ENCODE measurements at regions not wholly inside any gene's neighbourhood (a gene's known extent, or its start where the extent isn't known, plus 50 kb on each side); places are given as distances from the start of the nearest gene placed in this dataset.
A peak's percentile ranks its signal among the peaks of the same experiment; 100 is the strongest.

GRCh38 chr22:49721211-49721763, 106.4 kb downstream of the BRD1 start:
- Mint-ChIP-seq H3K36me3 (no peaks in the 10 kb centered on the region), H3K4me1 (peaks cover 5 to 6% (median 5%) of the 10 kb centered on the region in 3 donors), H3K27me3 (peaks cover 11% of the 10 kb centered on the region), H3K4me3 (no peak overlapping the region), H3K27ac (no peak overlapping the region), H3K9me3 (no peaks in the 10 kb centered on the region)

GRCh38 chr22:49720279-49720959, 107.3 kb downstream of the BRD1 start:
- Mint-ChIP-seq H3K9me3 (no peaks in the 10 kb centered on the region), H3K36me3 (no peaks in the 10 kb centered on the region), H3K27ac (no peak overlapping the region), H3K4me3 (no peak overlapping the region), H3K4me1 (peaks cover 5 to 6% (median 5%) of the 10 kb centered on the region in 3 donors), H3K27me3 (peaks cover 6% of the 10 kb centered on the region)

- no peaks in the 10 kb centered on the region for H3K9me3 Mint-ChIP-seq
- H3K4me1 Mint-ChIP-seq: peaks cover 3 to 5% (median 4%) of the 10 kb centered on the region in 3 donors
- H3K27ac Mint-ChIP-seq: no peak overlapping the region
- no peaks in the 10 kb centered on the region for H3K36me3 Mint-ChIP-seq
- H3K27me3 Mint-ChIP-seq: peaks cover 6% of the 10 kb centered on the region
- H3K4me3 Mint-ChIP-seq: no peak overlapping the region
Observed at GRCh38 chr22:49719046-49719445, 108.6 kb downstream of the BRD1 start.

GRCh38 chr22:49718396-49718795, 109.3 kb downstream of the BRD1 start:
- Mint-ChIP-seq H3K27me3 (peaks cover 6% of the 10 kb centered on the region), H3K4me3 (no peak overlapping the region), H3K36me3 (no peaks in the 10 kb centered on the region), H3K4me1 (peaks cover 0 to 1% (median 0%) of the 10 kb centered on the region in 3 donors), H3K27ac (no peak overlapping the region), H3K9me3 (no peaks in the 10 kb centered on the region)

- Mint-ChIP-seq H3K9me3 (no peaks in the 10 kb centered on the region), H3K27me3 (peaks cover 11% of the 10 kb centered on the region), H3K4me3 (no peak overlapping the region), H3K36me3 (no peaks in the 10 kb centered on the region), H3K27ac (no peak overlapping the region), H3K4me1 (peaks cover 0 to 1% (median 0%) of the 10 kb centered on the region in 3 donors)
Observed at GRCh38 chr22:49717322-49717919, 110.3 kb downstream of the BRD1 start.

- Mint-ChIP-seq H3K36me3 (peaks cover 2% of the 10 kb centered on the region), H3K4me1 (peaks cover 0 to 1% (median 0%) of the 10 kb centered on the region in 3 donors), H3K27me3 (peaks cover 16% of the 10 kb centered on the region), H3K27ac (no peak overlapping the region), H3K4me3 (no peak overlapping the region), H3K9me3 (no peaks in the 10 kb centered on the region)
Observed at GRCh38 chr22:49716441-49716840, 111.2 kb downstream of the BRD1 start.

- Mint-ChIP-seq H3K4me3 (no peak overlapping the region), H3K9me3 (no peaks in the 10 kb centered on the region), H3K27ac (no peak overlapping the region), H3K4me1 (peaks cover 0 to 1% (median 0%) of the 10 kb centered on the region in 3 donors), H3K27me3 (peaks cover 22% of the 10 kb centered on the region), H3K36me3 (peaks cover 2% of the 10 kb centered on the region)
Observed at GRCh38 chr22:49715450-49715849, 112.2 kb downstream of the BRD1 start.

- H3K27me3 Mint-ChIP-seq: peaks cover 30% of the 10 kb centered on the region
- H3K27ac Mint-ChIP-seq: no peak overlapping the region
- H3K9me3 Mint-ChIP-seq: peaks cover 1 to 7% (median 6%) of the 10 kb centered on the region in 3 donors
- H3K4me1 Mint-ChIP-seq: no peaks in the 10 kb centered on the region
- peaks cover 4% of the 10 kb centered on the region for H3K36me3 Mint-ChIP-seq
- H3K4me3 Mint-ChIP-seq: no peak overlapping the region
Observed at GRCh38 chr22:49713003-49713402, 114.7 kb downstream of the BRD1 start.

GRCh38 chr22:49712195-49712791, 115.4 kb downstream of the BRD1 start:
- no peak overlapping the region for H3K27ac Mint-ChIP-seq
- H3K9me3 Mint-ChIP-seq: peaks cover 3 to 7% (median 6%) of the 10 kb centered on the region in 3 donors
- H3K4me3 Mint-ChIP-seq: no peak overlapping the region
- no peaks in the 10 kb centered on the region for H3K4me1 Mint-ChIP-seq
- peaks cover 36% of the 10 kb centered on the region for H3K27me3 Mint-ChIP-seq
- peaks cover 4% of the 10 kb centered on the region for H3K36me3 Mint-ChIP-seq

- Mint-ChIP-seq H3K4me1 (no peaks in the 10 kb centered on the region), H3K27ac (peak overlapping the region in 1 of 3 donors; percentile 73), H3K4me3 (no peak overlapping the region), H3K27me3 (peaks cover 43% of the 10 kb centered on the region), H3K36me3 (peaks cover 4% of the 10 kb centered on the region), H3K9me3 (peaks cover 3 to 7% (median 6%) of the 10 kb centered on the region in 3 donors)
Observed at GRCh38 chr22:49710746-49711145, 116.9 kb downstream of the BRD1 start.

GRCh38 chr22:49709464-49709863, 118.2 kb downstream of the BRD1 start:
- no peaks in the 10 kb centered on the region for H3K4me1 Mint-ChIP-seq
- H3K9me3 Mint-ChIP-seq: peaks cover 3 to 7% (median 6%) of the 10 kb centered on the region in 3 donors
- no peak overlapping the region for H3K4me3 Mint-ChIP-seq
- peaks cover 52% of the 10 kb centered on the region for H3K27me3 Mint-ChIP-seq
- peaks cover 4% of the 10 kb centered on the region for H3K36me3 Mint-ChIP-seq
- no peak overlapping the region for H3K27ac Mint-ChIP-seq

GRCh38 chr22:49705972-49706352, 121.7 kb downstream of the BRD1 start:
- H3K27ac Mint-ChIP-seq: no peak overlapping the region
- H3K4me3 Mint-ChIP-seq: peak overlapping the region in 1 of 4 donors; percentile 52
- no peaks in the 10 kb centered on the region for H3K4me1 Mint-ChIP-seq
- H3K27me3 Mint-ChIP-seq: peaks cover 41% of the 10 kb centered on the region
- H3K9me3 Mint-ChIP-seq: peaks cover 5 to 21% (median 9%) of the 10 kb centered on the region in 3 donors
- peaks cover 2% of the 10 kb centered on the region for H3K36me3 Mint-ChIP-seq

GRCh38 chr22:49705216-49705971, 122.3 kb downstream of the BRD1 start:
- Mint-ChIP-seq H3K27ac (no peak overlapping the region), H3K4me1 (no peaks in the 10 kb centered on the region), H3K27me3 (peaks cover 43% of the 10 kb centered on the region), H3K36me3 (peaks cover 2% of the 10 kb centered on the region), H3K9me3 (peaks cover 5 to 21% (median 10%) of the 10 kb centered on the region in 3 donors), H3K4me3 (no peak overlapping the region)

- H3K27me3 Mint-ChIP-seq: peaks cover 43% of the 10 kb centered on the region
- no peak overlapping the region for H3K4me3 Mint-ChIP-seq
- no peak overlapping the region for H3K27ac Mint-ChIP-seq
- peaks cover 2% of the 10 kb centered on the region for H3K36me3 Mint-ChIP-seq
- H3K9me3 Mint-ChIP-seq: peaks cover 5 to 16% (median 5%) of the 10 kb centered on the region in 3 donors
- H3K4me1 Mint-ChIP-seq: no peaks in the 10 kb centered on the region
Observed at GRCh38 chr22:49704345-49705215, 123.1 kb downstream of the BRD1 start.
